ENCODE measurements at regions not wholly inside any gene's neighbourhood (a gene's known extent, or its start where the extent isn't known, plus 50 kb on each side); places are given as distances from the start of the nearest gene placed in this dataset.
A peak's percentile ranks its signal among the peaks of the same experiment; 100 is the strongest.

DNA sequence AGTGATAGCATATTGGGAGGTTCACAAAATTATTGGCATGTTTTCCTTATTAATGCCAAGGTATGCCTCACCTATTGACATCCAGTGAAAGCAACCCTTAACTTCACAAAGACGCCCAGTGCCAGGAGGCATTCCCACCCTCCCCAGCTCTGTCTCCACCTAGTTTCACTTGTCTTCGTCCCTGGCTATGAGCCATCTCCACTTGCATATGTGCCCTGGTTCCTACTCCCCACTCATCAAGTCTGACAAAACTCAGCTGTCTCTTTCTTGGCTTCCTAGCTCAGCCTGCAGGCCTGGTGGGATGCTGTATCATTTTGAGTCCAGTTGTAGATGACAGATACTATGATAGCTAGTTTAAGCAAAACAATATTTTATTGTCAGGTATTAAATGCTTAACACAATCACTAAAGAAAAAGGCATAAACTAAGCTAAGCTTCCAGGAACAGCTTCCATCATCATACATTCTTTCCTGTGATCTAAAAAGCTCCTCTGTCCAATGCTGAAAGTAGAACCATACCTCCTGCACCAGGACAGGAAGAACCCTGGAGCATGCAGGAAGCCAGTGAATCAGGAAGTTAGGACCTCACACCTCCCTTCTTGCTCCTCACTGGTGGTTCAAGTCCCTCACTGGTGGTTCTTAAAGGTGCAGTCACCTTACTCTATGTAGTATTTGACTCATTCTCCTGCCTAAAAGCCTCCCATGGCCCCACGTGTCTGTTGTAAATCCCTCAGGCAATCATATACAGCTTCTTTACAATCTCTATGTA, 410.3 kb upstream of the RASGEF1B start:
- DNase-seq (ENCODE audit: low spot score): no peak

DNA sequence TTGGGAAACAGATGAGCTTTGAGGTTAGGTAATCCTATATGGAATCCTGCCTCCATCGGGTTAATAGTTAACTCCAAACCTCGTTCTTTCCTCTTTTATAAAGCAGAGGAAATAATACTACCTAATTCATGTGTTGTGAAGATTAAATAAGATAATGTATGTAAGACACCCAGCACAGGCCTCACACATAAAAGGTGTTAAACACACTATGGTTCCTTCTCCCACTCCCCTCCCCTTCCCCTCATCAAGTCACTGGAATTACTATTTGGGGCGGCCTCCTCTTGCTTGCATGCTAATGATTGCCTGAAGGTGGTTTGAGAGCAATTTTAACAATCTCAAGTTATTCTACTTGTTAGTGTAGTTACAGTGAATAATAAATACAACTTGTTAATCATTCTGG, 404.4 kb upstream of the RASGEF1B start:
- no peak for DNase-seq (ENCODE audit: low spot score)

DNA sequence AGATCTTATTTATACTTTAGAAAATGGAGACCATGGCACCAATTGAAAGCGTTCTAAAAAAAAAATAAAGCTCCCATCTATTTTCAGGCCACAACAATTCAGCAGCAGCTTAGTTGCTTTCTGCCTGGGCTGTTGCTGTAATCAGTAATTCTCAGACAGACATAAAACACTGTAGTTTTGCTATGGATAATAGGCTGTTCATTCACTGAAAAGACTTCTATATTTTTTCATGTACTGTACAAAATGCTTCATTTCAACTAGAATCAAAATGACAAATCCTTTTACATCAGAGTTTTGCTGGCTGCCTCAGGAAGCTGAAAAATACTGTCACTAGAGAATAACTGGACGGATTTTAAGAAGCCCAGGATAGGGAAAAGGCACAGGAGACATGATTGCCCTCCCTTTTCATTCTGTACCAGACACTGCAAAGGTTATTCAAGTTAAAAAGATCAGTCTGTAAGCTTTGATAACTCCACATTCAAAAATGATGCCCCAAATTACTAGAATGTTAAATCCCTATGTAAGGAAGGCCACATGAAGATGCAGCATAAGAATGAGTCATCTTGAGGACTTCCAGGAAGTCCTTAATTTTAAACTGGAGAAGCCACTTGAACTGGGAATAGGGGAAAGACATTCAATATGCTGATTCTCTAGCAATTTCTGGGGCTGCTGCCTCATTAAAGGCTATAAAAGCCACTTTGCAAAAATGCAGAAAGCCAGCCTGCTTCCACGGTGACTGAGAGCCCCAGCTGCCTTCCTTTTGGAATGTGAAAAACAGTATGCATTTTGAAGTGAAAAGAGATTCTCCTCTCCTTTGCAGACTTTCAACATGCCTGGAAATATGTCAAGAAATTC, 403.2 kb upstream of the RASGEF1B start:
- DNase-seq (ENCODE audit: low spot score): no peak

DNA sequence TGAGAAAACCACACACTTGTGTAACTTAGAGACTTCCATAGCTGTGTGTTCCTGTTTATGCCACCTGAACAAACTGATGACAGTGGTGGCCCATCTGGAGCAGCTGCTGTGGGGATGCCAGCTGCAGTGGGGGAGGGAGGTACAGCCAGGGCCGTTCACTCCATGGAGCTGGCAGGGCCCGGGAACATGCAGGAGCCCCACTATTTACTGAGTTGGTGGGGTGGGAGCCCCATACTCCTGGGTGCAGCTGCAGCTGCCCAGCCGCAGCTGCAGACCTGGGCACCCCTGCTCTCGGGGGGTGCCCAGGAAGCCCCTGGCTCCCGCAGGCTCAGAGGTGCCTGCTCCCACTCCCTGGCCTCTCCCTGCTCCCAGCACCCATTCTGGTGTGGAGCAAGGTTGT, 398.6 kb upstream of the RASGEF1B start:
- DNase-seq (ENCODE audit: low spot score): no peak

DNA sequence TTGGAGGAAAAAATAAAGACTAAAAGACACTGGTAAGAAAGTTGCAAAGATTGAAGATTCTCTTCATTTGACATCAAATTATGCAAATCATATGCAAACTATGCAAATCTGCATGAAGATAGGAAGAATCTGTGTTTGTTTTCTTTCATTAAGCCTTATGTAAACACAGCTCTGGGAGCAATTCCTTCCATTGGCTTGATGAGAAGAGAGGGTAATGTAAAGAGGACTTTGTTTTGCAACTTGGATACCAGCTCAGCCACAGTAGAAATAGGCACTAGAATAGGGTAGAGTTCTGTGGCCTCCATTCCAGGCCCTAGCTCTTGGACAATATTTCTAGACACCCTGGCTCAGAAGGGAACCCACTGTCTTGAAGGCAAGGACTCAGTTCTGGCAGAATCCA, 388.4 kb upstream of the RASGEF1B start:
- DNase-seq (ENCODE audit: low spot score): no peak

DNA sequence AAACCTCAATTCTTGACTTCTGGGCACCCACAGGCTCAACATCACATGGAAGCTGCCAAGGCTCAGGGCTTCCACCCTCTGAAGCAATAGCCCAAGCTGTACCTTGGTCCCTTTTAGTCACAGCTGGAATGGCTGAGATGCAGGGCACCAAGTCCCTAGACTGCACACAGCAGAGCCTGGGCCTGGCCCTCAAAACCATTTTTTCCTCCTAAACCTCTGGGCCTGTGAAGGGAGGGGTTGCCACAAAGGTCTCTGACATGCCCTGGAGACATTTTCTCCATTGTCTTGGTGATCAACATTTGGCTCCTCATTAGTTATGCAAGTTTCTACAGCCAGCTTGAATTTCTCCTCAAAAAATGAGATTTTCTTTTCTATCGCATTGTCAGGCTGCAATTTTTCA, 382.7 kb upstream of the RASGEF1B start:
- DNase-seq (ENCODE audit: low spot score): no peak

DNA sequence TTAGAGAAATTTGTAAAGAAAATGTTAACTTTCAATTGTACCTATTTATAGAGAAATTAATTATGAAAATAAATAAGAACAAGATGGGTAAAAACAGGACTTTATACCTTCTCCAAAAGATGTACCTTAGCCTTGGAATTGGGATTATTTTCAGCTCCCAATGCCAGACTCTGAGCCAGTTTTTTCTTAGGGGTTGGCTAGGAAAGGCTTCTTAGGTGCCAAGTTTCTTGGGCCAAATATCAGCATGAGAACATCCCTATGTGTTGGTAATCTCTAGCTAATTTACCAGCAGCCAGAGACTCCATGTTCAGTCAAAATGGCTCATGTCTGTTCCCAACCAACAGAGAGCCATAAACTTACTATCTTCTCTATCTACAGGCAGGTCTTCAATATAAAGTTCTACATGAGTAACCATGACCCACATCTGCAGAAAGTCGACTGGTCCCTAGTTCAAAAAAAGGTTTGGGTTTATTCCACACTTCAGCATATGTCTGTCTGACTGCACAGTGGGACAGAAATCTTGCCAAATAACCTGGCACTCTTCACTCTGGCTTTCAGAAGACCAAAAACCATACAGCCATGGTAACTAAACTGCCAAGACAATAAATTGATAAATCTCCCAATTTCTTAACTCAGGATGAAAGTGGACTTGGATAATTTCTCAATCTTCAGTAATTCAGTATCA, 380.5 kb upstream of the RASGEF1B start:
- DNase-seq (ENCODE audit: low spot score): no peak

DNA sequence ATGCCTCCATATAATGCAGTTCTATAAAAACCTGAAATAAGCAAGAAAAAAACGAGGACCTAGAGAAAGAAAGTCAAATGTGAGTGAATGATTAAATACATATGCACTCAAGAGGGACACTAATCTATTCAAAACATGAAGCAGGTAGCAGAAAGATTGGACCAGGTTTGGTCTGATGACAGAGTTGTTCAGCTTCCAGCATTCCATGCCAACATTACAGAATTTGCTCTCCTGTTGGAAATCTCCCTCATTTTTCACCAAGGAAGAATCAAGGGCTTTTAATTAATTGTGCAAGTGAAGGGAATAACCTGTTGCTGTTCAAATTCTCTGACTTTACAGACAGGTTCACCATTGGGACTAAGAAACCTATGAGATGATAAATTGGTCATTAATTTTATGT, 379.0 kb upstream of the RASGEF1B start:
- no peak for DNase-seq (ENCODE audit: low spot score)

DNA sequence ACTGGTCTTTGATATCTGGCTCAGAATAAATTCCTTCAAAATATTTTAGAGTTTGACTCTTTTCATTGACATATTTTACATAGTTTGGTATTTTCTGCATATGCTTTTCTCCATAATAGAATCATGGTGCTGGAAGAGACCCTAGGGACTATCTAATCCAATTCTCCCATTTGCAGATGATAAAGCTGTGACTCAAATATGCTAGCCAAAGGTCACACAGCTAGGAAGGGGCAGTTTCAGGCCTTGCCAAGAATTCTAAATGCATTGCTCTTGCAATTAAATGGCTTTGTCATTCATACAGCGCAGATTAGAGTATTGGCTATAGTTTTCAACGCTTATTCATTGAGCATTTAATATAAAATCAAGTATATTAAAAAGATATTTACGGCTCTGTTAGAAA, 374.1 kb upstream of the RASGEF1B start:
- DNase-seq (ENCODE audit: low spot score): no peak

DNA sequence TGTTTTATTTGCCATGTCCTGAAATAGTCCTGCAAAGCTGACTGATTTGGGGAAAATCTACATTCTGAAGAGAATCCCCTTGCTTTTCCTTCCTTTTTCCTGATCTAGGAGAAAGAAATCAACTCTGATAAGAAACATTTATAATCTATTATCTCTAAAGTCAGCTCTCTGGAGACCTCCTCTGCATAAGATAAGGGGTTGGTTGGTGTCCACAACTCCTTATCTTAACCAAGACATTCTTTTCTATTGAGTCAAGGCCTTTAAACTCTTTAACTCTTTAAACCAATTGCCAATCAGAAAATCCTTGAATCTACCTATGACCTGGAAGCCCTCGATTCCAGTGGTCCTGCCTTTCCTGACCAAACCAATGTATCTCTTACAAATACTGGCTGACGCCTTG, 373.6 kb upstream of the RASGEF1B start:
- DNase-seq (ENCODE audit: low spot score): no peak

DNA sequence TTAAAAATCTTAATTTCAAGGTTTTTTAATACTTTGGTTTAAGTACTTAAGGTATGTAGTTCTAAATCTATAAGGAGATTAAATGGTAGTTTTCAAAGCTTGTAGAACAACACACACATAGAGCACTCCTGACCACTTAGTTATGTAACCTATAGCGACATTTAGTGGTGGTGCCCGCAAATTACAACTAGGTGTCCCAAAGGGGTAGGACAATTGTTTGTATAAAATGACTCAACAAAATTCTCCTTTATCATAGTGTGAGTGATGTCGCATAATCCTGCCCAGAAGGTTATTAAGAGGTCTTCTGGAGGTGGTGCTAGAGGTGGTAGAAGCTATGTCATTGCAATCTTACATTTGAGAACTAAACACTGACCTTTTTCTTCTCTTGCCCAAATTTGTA, 373.0 kb upstream of the RASGEF1B start:
- DNase-seq (ENCODE audit: low spot score): peak; percentile 95

DNA sequence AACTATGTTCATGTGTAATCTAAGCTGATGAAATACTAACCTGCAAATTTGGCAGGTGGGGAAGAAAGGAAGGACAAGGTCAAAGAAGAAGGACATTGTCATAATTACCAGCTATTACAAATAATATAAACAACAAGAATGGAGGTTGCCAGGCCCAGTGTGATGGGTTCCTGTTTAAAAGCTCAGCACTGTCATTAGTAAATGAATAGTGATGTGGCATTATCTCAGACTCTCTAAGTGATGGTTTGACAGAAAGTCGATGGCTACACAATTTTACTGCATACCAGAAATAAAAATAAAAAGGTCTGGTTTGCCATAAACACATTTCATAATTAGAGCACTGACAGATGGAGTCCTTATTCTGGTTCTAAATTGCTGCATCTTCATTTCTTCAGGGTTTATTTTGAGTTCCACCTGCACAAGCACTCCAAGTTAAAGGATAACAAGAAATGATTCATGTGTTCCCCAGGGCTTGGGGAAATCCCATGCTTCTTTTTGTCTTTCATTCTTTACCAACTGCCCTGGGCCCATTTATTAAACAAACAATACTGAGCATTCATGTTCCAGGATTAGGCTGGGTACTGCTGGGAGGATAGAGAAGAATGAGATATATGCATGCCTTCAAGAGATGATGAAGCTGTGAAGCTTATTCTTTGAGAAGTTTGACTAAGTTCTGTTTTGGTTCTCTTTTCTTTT, 367.8 kb upstream of the RASGEF1B start:
- peak; percentile 64 for DNase-seq (ENCODE audit: low spot score)

DNA sequence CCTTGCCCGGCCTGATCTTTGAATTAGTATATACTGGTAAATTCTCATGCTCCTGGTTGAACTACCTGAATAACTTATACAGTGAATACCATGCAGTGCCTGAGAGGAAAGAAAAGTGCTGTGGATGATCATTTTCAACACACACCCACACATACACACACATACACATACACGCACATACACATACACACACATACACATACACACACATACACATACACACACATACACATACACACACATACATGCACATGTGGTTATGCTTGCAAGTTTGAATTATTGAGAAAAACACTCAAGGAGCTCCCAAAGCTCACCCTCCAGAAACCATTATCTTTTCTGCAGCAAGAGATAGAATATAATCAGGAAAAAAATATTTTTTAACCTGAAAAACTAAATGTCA, 366.9 kb upstream of the RASGEF1B start:
- no peak for DNase-seq (ENCODE audit: low spot score)

DNA sequence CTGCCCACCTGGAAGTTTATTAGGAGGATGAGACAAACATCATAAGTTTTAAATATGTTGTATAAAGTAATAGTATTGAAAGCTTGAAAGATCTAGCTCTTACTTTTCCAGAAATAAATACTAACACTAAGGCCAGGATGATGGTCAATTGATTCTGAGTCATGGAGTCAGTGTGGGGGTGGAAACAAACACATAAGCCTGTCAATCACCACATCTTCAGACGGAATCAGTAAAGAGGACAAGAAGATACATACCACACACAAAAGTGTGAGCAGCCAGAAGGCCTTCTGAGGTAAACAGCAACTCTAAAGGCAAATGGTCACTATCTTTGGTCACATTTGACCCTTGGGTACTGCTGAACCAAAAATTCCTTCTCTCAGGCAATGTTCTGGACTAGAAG, 365.0 kb upstream of the RASGEF1B start:
- DNase-seq (ENCODE audit: low spot score): no peak

DNA sequence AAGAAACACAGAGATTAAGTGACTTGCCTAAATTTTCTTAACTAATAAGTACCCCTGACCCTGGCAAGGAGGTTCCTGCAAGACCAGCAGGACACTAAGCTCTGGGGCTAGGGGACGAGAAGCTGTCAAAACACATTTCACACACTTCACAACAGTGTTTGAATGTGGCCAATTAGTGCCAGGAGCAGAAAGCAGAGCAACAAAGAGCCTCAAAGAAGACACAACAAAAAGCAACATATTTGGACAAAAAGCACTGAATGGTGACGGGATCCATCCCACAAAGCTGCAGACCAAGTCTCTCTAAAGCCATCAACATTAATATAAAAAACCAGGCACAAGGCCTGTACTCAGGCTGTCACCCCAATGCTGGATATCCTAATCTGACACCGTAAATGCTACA, 361.9 kb upstream of the RASGEF1B start:
- DNase-seq (ENCODE audit: low spot score): peak; percentile 88

DNA sequence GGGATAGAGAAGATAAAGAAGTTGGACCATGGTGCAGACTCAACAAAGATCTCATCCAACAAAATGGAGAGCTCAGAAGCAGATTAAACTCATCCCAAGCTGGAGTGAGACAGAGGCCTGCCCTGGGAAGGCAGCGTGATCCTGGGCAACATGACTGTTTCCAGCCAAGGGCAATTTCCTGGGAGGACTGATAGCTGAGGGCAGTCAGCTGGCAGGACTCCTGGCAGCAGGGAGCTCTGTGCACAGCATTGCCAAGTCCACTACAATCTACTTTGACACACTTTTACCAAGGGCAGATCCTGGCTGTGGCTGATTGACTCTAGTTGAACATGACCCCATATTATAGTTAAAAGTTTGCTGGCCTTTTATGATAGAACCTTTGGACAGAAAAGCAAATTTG, 357.3 kb upstream of the RASGEF1B start:
- no peak for DNase-seq (ENCODE audit: low spot score)

DNA sequence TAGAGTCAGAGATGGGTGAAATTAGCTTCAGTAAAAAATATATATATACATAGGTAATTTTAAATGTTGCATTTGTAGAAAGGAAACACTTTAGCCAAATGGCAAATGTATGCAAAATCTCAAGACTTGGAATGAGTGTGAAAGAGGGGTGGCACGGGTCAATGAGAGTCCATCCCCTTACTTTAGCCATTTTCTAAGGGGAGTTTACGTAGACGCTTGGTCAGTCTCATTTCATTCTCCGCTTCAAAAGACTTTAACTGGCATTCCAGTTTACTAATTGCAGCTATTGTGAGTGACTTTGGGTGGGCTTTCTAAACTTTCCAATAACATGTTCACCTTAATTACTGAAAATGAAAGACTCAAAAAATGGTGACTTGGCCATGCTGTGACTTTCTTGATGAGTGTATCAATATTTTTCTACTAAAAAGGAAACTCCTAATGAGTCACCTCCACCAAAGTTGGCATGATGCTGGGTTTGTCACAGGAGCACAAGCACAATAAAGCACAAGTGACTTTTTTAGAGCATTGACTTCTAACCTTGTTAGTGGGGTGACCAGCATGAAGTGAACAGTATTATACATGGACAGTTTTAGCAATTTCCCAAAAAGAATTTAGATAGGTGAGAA, 356.0 kb upstream of the RASGEF1B start:
- DNase-seq (ENCODE audit: low spot score): no peak

DNA sequence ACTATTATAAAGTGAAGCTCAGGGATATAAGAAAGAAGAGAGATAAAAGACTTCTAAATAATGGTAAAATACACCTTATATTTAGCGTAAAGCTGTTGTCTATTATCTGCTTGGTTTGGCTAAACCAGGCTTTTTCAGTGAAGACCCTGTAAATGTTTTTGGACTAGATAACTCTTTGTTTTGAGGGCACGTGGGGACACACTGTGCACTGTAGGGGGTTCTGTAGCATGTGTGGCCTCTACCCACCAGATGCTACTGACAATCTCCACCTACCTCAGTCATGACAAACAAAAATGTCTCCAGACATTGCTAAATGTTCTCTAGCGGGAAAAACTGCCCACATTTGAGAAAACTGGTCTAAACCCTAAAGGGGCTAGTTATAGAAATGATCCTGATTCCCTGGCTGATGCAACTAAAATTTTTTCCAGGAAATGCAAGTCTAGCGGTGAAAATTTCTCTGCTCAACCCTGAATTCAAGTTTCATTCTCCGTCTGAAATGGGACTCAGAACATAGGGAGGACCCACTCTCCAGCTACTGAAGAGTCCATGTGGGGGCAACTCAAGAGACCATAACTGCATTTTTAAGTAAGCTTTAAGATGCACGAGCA, 355.2 kb upstream of the RASGEF1B start:
- DNase-seq (ENCODE audit: low spot score): no peak

DNA sequence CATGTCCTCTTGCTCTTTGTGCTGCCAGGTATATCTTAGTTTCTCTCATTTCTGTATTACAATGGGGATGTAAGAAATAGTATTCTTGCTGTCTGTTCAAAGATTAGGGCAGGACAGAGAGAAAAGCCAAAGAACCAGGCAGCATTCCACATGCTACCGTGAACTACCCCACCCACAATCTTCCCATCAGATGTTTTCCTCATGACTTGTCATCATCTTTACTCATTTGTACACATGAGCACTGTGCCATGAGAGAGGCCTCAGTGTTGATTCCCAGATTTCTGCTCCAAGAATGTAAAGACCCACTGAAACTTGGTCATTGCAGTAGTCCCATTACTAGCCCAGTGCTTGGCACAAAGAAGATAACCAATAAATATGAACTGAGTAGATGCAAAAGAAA, 354.6 kb upstream of the RASGEF1B start:
- DNase-seq (ENCODE audit: low spot score): no peak

DNA sequence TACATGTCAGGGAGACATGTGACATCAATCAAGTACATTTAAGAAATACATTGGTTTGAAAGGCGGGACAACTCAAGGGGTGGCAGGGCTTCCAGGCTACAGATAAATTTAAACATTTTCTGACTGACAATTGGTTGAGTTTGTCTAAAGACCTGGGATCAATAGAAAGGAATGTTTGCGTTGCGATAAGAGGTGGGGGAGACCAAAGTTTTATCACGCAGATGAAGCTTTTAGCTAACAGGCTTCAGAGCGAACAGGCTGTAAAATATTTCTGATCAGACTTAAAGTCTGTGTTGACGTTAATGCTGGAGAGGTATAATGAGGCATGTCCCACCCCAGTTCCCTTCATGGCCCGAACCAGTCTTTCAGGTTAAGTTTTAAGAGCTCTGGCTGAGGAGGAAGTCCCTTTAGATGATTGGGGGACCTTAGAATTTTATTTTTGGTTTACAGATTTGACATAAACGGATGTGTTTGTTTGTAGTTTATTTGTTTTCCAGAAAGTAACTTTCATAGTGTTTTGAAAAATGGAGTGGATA, 346.7 kb upstream of the RASGEF1B start:
- no peak for DNase-seq (ENCODE audit: low spot score)

Measured in pons (tissue), 1 donor.